HUES6 (cell line): ENCODE measurements at regions not wholly inside any gene's neighbourhood (a gene's known extent, or its start where the extent isn't known, plus 50 kb on each side); places are given as distances from the start of the nearest gene placed in this dataset.

ENCODE experiments used
- H3K27ac ChIP-seq: 2 replicates; pipeline ENCODE4 v1.7.0; 2013; ENCODE audit warnings: low read depth, mild to moderate bottlenecking, low read length, inconsistent platforms
- H3K27me3 ChIP-seq: 2 replicates; pipeline ENCODE4 v1.6.1; 2013; ENCODE audit warnings: low read length; ENCODE audit not compliant: control insufficient read depth, insufficient read depth
- H3K36me3 ChIP-seq: 2 replicates; pipeline ENCODE4 v1.6.1; 2013; ENCODE audit warnings: low read length; ENCODE audit not compliant: control insufficient read depth, insufficient read depth
- H3K4me1 ChIP-seq: 2 replicates; pipeline ENCODE4 v1.6.1; 2013; ENCODE audit warnings: low read length; ENCODE audit not compliant: control insufficient read depth, insufficient read depth
- H3K4me3 ChIP-seq: 2 replicates; pipeline ENCODE4 v1.5.1; 2013; ENCODE audit warnings: low read depth, low read length
- H3K9ac ChIP-seq: one replicate; pipeline ENCODE4 v1.6.1; 2013; ENCODE audit warnings: mild to moderate bottlenecking, low read length
- H3K9me3 ChIP-seq: 2 replicates; pipeline ENCODE4 v1.6.1; 2013; ENCODE audit warnings: low read depth, low read length; ENCODE audit not compliant: control insufficient read depth, insufficient read depth

DNA sequence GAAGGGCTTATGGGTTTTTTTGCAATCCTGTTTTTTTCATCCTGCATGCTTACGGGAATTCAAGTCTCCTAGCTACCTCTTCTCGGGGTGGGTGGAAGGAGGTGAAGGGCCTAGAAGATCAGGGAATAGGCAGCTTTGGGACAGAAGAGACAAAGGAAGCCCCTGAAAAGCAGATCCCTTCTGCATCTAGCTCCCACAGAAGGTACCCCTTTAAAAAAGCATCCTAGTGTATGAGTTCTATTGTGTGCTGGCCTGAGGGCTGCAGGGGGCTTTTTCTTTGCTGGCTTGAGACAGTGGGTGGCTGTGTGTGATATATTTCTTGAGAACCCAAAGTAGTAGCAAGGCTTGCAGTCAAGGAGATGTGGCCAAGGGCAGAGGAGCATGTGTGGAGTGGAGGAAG is 330.5 kb downstream of the MAF start:
- H3K4me1 ChIP-seq, result peaks cover 12% of the 10 kb centered on the region
- H3K27ac ChIP-seq, result no peak overlapping the region
- no peaks in the 10 kb centered on the region for H3K9me3 ChIP-seq
- no peak overlapping the region for H3K4me3 ChIP-seq
- H3K27me3 ChIP-seq, result no peaks in the 10 kb centered on the region
- no peak overlapping the region for H3K9ac ChIP-seq
- no peaks in the 10 kb centered on the region for H3K36me3 ChIP-seq

DNA sequence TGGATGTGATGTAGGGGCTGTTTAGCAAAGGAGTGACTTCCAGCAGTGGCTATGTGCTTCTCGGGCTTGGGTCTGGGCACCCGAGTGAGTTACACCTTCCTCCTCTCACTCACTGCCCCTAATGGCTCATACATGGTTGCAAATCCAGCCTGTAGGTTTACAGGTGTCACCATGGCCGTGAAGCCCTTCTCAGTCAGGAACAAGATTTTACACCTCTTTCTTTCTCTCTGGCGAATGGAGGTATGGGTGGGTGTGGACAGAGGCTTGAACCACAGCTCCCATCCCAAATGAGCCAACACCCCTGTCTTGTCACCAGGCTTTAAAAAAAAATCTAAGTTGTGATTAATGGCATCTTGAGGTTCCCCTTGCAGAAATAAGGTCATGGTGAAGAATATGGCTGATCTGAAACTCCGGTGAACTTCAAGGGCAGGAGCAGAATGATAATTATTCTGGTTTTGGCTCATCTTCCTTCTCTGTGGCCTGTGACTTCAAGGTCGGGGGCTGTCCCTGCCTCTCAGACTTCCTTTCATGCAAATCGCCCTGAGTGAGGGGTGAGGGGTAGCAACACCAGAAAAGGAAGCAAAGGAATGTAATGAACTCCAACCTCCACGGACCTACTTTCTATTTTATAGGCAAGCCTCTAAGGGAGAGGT is 331.2 kb downstream of the MAF start:
- Histone ChIP-seq H3K27me3 (no peaks in the 10 kb centered on the region), H3K36me3 (no peaks in the 10 kb centered on the region), H3K9ac (no peak overlapping the region), H3K4me1 (peaks cover 12% of the 10 kb centered on the region), H3K4me3 (no peak overlapping the region), H3K9me3 (no peaks in the 10 kb centered on the region), H3K27ac (no peak overlapping the region)

DNA sequence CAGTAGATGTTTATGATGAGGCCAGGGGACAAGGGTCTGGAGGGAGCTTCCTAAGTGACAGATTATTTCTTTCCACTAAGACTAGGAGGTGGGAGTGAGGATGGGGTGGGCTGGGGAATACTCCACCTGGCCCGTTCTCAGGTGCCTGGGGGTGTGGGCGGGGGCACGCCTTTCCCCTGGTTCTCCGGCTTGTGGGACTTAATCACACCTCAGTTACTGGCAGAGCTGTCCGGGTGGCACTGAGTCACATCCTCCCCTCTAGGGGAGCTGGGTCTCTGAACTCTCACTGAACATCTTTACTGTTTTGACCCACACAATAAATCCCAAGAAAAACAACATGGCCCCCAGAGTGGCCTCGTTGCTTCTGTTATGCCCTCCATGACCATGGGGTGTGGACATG is 332.8 kb downstream of the MAF start:
- Histone ChIP-seq H3K27me3 (no peaks in the 10 kb centered on the region), H3K4me3 (no peak overlapping the region), H3K9me3 (no peaks in the 10 kb centered on the region), H3K4me1 (peaks cover 12% of the 10 kb centered on the region), H3K9ac (no peak overlapping the region), H3K27ac (no peak overlapping the region), H3K36me3 (no peaks in the 10 kb centered on the region)

DNA sequence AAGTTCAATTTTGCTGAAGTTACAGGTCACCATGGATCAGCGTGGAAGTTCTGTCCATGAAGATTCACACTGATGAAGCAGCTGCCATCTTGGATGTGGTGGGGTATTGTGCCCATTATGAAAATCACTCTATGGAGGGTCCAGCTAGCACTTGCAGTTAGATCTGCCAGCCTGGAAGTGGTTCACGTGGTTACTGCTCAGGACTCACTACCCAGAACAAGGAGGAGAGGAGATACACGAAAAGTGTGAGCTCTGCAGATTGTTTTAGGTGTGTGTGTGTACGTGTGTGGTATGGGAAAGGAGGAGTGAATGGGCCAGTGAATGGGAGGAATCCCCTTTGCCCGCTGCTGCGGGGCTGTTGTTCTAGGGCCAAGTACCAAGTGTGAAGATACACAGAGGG is 333.4 kb downstream of the MAF start:
- H3K4me1 ChIP-seq, result peaks cover 12% of the 10 kb centered on the region
- no peak overlapping the region for H3K27ac ChIP-seq
- H3K36me3 ChIP-seq, result no peaks in the 10 kb centered on the region
- H3K9me3 ChIP-seq, result no peaks in the 10 kb centered on the region
- H3K4me3 ChIP-seq, result no peak overlapping the region
- H3K9ac ChIP-seq, result no peak overlapping the region
- no peaks in the 10 kb centered on the region for H3K27me3 ChIP-seq

DNA sequence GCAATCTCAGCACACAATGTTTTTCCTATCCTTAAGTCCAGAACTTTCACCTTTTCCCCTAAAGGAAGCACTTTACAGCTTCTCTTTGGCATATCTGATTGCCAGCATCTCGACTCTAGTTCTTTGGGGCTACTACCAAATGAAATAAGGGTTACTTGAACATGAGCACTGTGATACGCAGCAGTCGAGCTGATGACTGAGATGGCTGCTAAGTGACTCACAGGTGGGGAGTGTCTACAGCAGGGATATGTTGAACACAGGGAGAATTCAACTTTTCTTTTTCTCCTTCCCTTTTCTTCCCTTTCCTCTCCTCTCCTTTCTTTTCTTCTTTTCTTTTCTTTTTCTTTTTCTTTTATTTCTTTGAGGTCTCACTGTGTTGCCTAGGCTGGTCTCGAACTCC is 334.8 kb downstream of the MAF start:
- Histone ChIP-seq H3K36me3 (no peaks in the 10 kb centered on the region), H3K9me3 (no peaks in the 10 kb centered on the region), H3K4me3 (no peak overlapping the region)

DNA sequence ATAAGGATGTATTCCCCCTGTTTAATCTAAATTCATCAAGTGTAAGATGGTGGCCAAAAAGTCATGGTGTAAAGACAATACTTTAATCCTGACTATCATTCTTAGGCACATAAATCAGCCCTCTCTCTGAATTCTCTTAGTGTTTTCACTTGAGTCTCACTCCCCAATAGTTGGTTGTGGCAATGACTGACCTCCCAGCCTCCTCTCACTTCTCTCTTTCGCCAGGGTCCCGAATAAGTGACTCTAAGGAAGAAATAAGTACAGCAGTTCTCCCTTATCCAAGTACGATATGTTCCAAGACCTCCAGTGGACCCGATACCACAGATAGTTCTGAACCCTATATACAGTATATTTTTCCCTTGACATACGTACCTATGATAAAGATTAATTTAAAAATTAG is 335.3 kb downstream of the MAF start:
- Histone ChIP-seq H3K4me1 (peaks cover 17% of the 10 kb centered on the region), H3K27me3 (no peaks in the 10 kb centered on the region), H3K9ac (no peak overlapping the region), H3K27ac (no peak overlapping the region), H3K4me3 (no peak overlapping the region), H3K9me3 (no peaks in the 10 kb centered on the region), H3K36me3 (no peaks in the 10 kb centered on the region)

More for the DNA sequence above, 334.8 kb downstream of the MAF start:
- no peaks in the 10 kb centered on the region for H3K27me3 ChIP-seq
- H3K4me1 ChIP-seq, result peaks cover 17% of the 10 kb centered on the region
- no peak overlapping the region for H3K9ac ChIP-seq
- H3K27ac ChIP-seq, result no peak overlapping the region

DNA sequence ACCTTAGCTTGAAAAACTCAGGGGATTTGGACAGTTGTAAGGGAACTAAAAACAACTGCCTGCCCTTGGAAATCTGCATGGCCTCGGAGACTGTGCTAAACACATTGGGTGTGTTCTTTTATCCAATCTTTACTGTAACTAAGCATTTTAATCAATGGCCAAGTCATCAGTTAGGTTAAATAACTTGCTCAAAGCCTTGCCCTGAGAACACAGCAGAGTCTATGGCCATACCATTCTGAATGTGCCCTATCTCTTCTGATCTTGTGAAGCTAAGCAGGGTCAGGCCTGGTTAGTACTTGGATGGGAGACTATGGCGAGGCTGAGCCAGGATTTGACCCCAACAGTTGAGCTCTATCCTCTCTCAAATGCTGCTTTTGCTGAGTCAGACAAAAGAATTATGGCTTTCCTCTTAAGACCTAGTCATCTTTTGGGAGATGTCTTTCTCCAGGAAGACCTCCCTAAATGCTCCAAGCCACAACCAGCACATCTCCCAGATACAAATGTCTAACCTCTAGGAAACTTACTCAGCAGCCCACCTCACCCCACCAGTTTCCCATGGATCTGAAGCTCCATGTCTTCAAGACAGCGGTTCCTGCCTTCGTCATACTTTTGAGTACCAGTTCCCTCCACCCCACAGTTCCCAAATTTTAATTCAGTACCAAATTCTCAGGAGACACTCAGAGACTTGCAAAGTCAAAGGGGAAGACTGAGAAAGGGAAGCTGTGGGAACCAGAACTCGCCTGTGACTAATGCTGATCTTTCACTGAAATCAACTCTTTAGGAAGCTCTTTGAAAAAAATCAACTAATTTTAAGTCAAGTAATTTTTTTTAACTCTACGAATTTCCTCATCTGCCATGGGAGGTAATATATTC is 336.1 kb downstream of the MAF start:
- Histone ChIP-seq H3K4me3 (no peak overlapping the region), H3K9me3 (no peaks in the 10 kb centered on the region), H3K27me3 (no peaks in the 10 kb centered on the region), H3K27ac (no peak overlapping the region), H3K9ac (no peak overlapping the region), H3K36me3 (no peaks in the 10 kb centered on the region), H3K4me1 (peaks cover 12% of the 10 kb centered on the region)

DNA sequence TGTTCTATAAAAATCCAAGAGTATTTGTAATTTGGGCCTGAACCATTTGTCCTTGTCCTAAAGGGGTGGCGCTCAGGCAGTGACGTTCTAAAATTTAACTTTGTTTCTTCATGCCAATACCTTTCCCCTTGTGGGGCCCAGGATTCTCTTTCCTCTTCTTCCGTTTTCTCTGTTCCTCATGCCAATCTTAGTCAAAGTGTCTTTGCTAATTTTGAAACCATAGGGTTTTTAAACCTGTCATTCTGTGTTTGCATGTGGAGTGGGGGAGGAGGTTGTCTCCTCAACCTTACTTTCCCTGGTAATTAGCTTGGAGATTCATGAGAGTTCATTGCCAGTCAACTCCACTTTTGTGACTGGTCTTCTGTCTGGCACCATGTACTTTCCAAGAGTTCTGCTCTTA is 337.1 kb downstream of the MAF start:
- no peak overlapping the region for H3K9ac ChIP-seq
- H3K27ac ChIP-seq, result no peak overlapping the region
- H3K9me3 ChIP-seq, result no peaks in the 10 kb centered on the region
- H3K27me3 ChIP-seq, result 0 out of 2 replicates have a peak, but pooled peaks cover 4% of the 10 kb centered on the region
- H3K4me3 ChIP-seq, result no peak overlapping the region
- H3K4me1 ChIP-seq, result peaks cover 5% of the 10 kb centered on the region
- H3K36me3 ChIP-seq, result no peaks in the 10 kb centered on the region
